GM21423 (cell line): ENCODE measurements at regions not wholly inside any gene's neighbourhood (a gene's known extent, or its start where the extent isn't known, plus 50 kb on each side); places are given as distances from the start of the nearest gene placed in this dataset.
"Not testable (repeated sequence)": the region's sequence is repeated elsewhere in the genome, so short reads cannot be mapped to it uniquely, and the experiment has no call there.

Experiments used
- ATAC-seq: cut with Tn5 transposase; IDR thresholded peaks from one replicate; pipeline ENCODE4 v1.9.1; 2021; ENCODE audit warnings: mild to moderate bottlenecking, moderate library complexity; ENCODE audit not compliant: unreplicated experiment

DNA sequence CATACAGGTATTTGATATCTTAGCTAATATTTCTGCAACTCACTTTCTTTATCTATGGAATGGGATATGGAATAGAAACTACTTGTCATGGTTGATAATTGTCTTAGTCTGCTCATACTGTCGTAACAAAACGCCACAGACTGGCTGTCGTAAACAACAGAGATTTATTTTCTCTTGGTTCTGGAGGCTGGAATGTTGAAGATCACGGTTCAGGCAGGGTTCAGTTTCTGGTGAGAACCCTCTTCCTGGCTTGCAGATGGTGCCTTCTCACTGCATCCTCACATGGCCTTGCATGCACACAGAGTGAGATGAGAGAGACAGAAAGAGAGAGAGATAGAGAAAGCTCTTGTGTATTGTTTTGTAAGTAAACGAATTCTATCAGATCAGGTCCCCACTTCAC, 332.7 kb upstream of the MAGI2 start:
- no peak for ATAC-seq

DNA sequence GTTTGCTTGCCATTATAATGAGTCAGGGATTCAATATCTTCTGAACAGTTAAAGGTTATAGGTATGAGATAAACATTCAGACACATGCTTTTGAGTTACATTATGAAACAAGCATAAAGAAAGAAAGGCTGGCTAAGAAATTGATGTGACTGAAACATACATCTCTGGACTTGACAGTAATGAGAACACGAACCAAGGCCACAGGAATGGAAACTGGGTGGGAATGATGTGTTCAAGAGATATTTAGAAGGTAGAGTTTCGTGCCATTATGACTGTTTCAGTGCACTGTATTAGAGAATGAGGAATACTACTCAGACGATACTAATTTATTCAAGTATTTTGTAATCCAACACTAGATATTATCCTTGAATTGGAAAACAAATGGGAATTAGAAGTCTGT, 332.1 kb upstream of the MAGI2 start:
- no peak for ATAC-seq

DNA sequence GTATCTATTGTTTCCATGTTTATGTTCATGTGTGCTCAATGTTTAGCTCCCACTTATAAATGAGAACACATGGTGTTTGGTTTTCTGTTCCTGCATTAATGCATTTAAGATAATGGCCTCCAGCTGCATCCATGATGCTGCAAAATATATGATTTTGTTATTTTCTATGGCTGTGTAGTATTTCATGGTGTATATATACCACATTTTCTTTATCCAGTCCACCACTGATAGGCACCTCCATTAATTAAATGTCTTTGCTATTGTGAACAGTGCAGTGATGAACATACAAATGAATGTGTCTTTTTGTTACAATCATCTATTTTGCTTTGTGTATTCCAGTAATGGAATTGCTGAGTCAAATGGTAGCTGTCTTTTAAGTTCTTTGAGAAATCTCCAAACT, 329.4 kb upstream of the MAGI2 start:
- ATAC-seq, result no peak

DNA sequence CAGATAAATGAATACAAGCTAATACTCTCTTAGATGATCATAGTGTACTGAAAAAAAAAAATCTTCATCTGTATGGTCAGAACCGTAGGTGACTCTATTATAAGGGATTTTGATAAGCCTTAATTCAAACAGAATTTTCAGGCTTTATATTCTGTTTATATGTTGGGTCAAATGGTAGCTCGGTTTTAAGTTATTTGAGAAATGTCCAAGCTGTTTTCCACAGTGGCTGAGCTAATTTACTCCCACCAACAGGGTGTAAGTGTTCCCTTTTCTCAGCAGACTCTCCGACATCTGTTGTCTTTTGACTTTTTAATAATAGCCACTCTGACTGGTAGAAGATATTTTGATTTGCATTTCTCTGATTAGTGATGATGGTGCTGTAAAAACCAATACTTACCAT, 328.8 kb upstream of the MAGI2 start:
- no peak for ATAC-seq

- ATAC-seq, result no peak
Measured at GRCh38 chr7:79781716-79782115, 328.2 kb upstream of the MAGI2 start.

DNA sequence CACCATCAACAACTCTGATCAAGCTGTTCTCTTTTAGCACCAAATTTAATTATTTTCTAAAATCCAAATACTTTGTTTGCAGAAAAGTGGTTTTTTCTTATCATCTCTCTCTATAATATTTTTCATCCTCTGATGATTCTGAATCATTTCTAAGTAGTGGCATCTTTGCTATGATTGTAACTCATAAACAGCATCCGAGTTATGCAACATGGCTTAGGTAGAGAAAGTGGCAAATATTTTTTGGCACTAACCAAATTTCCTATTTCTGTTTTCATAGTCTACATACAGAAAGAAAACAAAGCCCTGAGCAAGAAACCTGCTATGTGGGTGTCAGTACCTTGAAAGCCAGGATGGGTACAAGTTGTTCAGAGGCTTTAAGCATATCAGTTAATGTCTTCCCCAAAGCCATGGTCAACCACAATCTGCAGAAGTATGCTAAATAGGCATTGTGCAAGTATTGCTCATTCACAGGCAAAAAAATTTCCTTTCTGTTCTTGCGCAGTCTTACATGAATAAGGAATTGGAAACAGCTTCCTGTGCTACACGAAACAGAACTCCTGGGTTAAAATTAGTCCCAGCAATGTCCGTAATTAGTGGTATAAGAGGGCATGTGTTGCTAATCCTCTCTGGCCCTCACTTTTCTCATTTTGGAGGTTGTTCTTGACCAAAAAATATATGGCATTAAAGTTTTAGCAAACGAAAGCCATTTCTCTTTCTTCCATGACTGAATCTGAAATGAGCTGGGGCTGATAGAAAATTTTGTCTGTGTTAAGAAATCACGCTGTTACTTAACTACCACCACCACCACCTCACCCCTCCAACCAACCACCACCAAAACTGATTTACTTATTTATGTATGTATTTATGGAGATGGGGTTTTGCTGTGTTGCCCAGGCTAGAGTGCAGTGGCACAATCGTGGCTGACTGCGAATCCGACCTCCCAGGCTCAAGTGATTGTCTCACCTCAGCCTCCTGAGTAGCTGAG, 325.6 kb upstream of the MAGI2 start:
- no peak for ATAC-seq

GRCh38 chr7:79775911-79776310, 322.4 kb upstream of the MAGI2 start:
- ATAC-seq, result no peak

DNA sequence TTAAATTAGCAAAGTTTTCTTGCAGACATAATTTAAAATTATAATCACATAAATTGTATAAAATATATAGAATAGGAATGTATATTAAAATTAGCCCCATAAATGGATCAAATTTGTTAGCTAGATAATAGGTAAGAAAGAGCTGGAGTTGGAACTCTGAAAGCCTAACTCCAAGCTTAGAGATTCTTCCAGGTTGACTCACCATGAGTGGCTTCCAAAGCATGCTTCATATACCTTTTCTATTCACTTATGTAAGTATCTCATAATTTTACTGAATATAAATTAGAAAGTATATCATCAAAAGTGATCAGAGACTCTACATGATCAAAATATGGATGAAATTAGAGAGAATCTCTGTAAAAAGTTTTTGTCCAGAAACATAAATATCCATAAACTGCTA, 320.7 kb upstream of the MAGI2 start:
- ATAC-seq, result no peak

GRCh38 chr7:79770970-79771369, 317.5 kb upstream of the MAGI2 start:
- ATAC-seq, result no peak

- no peak for ATAC-seq
Measured at GRCh38 chr7:79770063-79770462, 316.6 kb upstream of the MAGI2 start.

DNA sequence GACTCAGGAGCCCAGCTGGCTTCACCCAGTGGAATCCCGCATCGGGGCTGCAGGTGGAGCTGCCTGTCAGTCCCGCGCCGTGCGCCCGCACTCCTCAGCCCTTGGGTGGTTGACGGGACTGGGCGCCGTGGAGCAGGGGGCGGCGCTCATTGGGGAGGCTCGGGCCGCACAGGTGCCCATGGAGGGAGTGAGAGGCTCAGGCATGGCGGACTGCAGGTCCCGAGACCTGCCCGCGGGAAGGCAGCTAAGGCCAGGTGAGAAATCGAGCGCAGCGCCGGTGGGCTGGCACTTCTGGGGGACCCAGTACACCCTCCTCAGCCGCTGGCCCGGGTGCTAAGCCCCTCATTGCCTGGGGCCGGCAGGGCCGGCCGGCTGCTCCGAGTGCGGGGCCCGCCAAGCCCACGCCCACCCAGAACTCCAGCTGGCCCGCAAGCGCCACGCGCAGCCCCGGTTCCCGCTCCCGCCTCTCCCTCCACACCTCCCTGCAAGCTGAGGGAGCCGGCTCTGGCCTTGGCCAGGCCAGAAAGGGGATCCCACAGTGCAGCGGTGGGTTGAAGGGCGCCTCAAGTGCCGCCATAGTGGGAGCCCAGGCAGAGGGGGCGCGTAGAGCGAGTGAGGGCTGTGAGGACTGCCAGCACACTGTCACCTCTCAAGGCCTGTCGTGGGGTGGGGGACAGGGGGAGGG, 314.6 kb upstream of the MAGI2 start:
- not testable (repeated sequence) for ATAC-seq

DNA sequence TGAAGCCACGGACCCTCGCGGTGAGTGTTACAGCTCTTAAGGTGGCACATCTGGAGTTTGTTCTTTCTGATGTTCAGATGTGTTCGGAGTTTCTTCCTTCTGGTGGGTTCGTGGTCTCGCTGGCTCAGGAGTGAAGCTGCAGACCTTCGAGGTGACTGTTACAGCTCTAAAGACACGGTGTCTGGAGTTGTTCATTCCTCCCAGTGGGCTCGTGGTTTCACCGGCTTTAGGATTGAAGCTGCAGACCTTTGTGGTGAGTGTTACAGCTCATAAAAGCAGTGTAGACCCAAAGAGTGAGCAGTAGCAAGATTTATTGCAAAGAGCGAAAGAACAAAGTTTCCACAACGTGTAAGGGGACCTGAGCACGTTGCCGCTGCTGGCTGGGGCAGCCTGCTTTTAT, 313.7 kb upstream of the MAGI2 start:
- not testable (repeated sequence) for ATAC-seq

GRCh38 chr7:79761876-79762429, 308.5 kb upstream of the MAGI2 start:
- ATAC-seq, result no peak

DNA sequence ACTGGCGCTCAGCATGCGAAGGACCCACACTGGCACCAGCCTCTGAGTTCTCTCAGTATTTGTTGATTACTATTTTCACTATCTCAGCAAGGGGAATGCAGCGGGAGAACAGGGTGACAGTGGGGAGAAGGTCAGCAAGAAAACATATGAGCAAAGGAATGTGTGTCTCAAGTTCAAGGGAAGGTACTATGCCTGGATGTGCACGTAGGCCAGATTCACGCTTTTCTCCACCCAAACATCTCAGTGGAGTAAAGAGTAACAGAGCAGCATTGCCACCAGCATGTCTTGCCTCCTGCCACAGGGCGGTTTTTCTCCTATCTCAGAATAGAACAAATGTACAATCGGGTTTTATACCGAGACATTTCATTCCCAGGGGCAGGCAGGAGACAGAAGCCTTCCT, 297.5 kb upstream of the MAGI2 start:
- not testable (repeated sequence) for ATAC-seq

GRCh38 chr7:79749856-79750255, 296.4 kb upstream of the MAGI2 start:
- ATAC-seq, result no peak

DNA sequence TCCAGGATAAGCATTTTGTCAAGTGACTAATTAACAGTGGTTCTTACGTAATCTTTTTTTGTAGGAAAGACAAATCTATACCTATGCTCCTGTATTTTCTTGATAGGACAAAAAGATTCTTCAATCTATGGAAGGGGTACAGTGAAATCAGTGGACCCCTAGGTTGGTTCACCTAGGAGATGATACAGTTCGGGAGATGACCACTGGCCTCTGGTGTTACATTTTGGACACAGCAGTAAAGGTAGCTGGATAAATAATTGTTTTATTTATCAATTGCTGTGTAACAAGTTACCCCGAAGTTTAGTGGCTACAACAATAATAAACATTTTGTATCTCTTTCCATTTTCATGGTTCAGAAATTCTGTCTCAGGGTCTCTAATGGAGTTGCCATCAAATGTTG, 288.2 kb upstream of the MAGI2 start:
- ATAC-seq, result no peak

DNA sequence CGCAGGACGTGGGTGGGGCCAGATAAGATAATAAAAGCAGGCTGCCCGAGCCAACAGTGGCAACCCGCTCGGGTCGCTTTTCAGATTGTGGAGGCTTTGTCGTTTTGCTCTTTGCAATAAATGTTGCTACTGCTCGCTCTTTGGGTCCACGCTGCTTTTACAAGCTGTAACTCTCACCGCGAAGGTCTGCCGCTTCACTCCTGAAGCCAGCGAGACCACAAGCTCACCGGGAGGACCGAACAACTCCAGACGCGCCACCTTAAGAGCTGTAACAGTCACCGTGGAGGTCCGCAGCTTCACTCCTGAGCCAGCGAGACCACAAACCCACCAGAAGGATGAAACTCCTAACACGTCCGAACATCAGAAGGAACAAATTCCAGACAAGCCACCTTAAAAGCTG, 286.6 kb upstream of the MAGI2 start:
- no peak for ATAC-seq

DNA sequence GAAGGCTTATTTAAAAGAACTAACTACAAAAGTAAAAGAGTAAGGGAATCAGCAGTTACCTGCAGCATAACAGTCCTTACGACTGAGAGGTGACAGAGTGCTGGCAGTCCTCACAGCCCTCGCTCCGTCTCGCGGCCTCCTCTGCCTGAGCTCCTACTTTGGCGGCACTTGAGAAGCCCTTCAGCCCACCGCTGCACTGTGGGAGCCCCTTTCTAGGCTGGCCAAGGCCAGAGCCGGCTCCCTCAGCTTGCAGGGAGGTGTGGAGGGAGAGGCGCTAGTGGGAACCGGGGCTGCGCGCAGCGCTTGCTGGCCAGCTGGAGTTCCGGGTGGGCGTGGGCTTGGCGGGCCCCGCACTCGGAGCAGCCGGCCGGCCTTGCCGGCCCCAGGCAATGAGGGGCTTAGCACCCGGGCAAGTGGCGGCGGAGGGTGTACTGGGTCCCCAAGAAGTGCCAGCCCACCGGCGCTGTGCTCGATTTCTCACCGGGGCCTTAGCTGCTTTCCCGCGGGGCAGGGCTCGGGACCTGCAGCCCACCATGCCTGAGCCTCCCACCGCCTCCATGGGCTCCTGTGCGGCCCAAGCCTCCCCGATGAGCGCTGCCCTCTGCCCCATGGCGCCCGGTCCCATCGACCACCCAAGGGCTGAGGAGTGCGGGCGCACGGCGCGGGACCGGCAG, 285.7 kb upstream of the MAGI2 start:
- not testable (repeated sequence) for ATAC-seq

- no peak for ATAC-seq
Measured at GRCh38 chr7:79736418-79736817, 283.0 kb upstream of the MAGI2 start.

GRCh38 chr7:79735012-79735411, 281.5 kb upstream of the MAGI2 start:
- no peak for ATAC-seq

DNA sequence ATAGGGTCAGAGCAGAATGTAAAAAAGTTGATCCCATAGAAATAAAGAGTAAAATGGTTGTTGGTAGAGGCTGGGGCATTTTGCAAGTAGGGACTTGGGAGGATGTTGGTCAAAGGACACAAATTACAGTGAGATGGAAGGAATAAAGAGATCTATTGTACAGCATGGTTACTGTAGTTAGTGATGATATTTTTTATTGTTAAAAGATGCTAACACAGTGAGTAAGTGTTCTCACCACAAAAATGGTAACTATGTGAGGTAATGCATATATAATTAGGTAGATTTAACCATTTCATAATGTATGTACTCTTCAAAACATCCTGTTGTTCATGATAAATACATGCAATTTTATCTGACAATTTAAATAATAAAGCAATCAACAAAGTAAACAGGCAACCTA, 280.7 kb upstream of the MAGI2 start:
- no peak for ATAC-seq
